ENCODE measurements at regions not wholly inside any gene's neighbourhood (a gene's known extent, or its start where the extent isn't known, plus 50 kb on each side); places are given as distances from the start of the nearest gene placed in this dataset.

- TF ChIP-seq CTCF (IDR thresholded peaks at IDR 0.05; ENCODE audit: insufficient read depth, low read depth, low read length) (no peak), EZH2 (IDR thresholded peaks at IDR 0.05; ENCODE audit: insufficient read depth, low read length) (no peak)
Measured at GRCh38 chr18:46301571-46301970, 197.4 kb downstream of the HAUS1 start.

All from astrocyte (in vitro differentiated cells and primary cell).